Esophagus muscularis mucosa (tissue), 4 donors: ENCODE measurements at regions not wholly inside any gene's neighbourhood (a gene's known extent, or its start where the extent isn't known, plus 50 kb on each side); places are given as distances from the start of the nearest gene placed in this dataset.
A peak's percentile ranks its signal among the peaks of the same experiment; 100 is the strongest.

ENCODE experiments used
- DNase-seq: peaks from one replicate; pipeline ENCODE4 v3.0.0-alpha.2; 2017; ENCODE audit errors: extremely low spot score
- H3K27ac ChIP-seq, 4 donors: fragments of 200-600 bp; sonication (generic); replicated peaks in 1 of 4; 1 replicate in 3 of 4; 2 replicates in 1 of 4; pipeline ENCODE4 v1.5.1; 2016 to 2019; ENCODE audit warnings: mild to moderate bottlenecking in 1 of 4
- H3K27me3 ChIP-seq, 4 donors: fragments of 200-600 bp; sonication (generic); one replicate each; pipeline versions ENCODE4 v1.5.1 to v1.6.0; 2016 to 2019
- H3K36me3 ChIP-seq, 4 donors: fragments of 200-600 bp; sonication (generic); one replicate each; pipeline ENCODE4 v1.5.1; 2016 to 2019
- H3K4me1 ChIP-seq, 4 donors: fragments of 200-600 bp; sonication (generic); one replicate each; pipeline ENCODE4 v1.5.1; 2016 to 2019
- H3K4me3 ChIP-seq, 4 donors: fragments of 200-600 bp; sonication (generic); 1 replicate in 2 of 4; 2 replicates in 2 of 4; pipeline ENCODE4 v1.5.1; 2016 to 2019; ENCODE audit warnings: mild to moderate bottlenecking in 4 of 4, moderate library complexity in 1 of 4
- H3K9me3 ChIP-seq, 4 donors: fragments of 200-600 bp; sonication (generic); 1 replicate in 3 of 4; 2 replicates in 1 of 4; pipeline ENCODE4 v1.5.1; 2016 to 2019
- EP300 ChIP-seq: sonication (generic); formaldehyde crosslinking; IDR thresholded peaks from one replicate; pipeline ENCODE4 v1.6.1; 2017; ENCODE audit warnings: antibody characterized with exemption
- POLR2A ChIP-seq: fragments of 450-650 bp; IDR thresholded peaks from one replicate; pipeline ENCODE4 v1.6.1; 2017; ENCODE audit warnings: antibody characterized with exemption, moderate library complexity, mild to moderate bottlenecking, low read depth
- POLR2AphosphoS5 ChIP-seq, 2 donors: sonication (generic); formaldehyde crosslinking; IDR thresholded peaks; one replicate each; pipeline ENCODE4 v1.6.1; 2017; ENCODE audit warnings: antibody characterized with exemption in 2 of 2
- WGBS: methylation state at CpG from one replicate; pipeline ENCODE4 v1.1.5; 2018; 5-methylcytosine and 5-hydroxymethylcytosine counted together
- intact Hi-C: fragments of 100-400 bp; cut with DNase I; formaldehyde crosslinking; loops from one replicate; pipeline ENCODE4 v1.15.1; 2023
- TF ChIP-seq, protein P1 (sequence below), 3 experiments: fragments of 200-600 bp in 2 of 3; fragments of 450-650 bp in 1 of 3; sonication (generic) in 2 of 3; IDR thresholded peaks; one replicate each; pipeline ENCODE4 v1.5.1; 2017 to 2019; ENCODE audit warnings: antibody characterized with exemption in 3 of 3, mild to moderate bottlenecking in 2 of 3, moderate library complexity in 1 of 3

GRCh38 chr3:116767726-116768125 lies 58.1 kb downstream of the TUSC7 start:
- TF ChIP-seq POLR2A, result no peak
- TF ChIP-seq, protein P1, sequence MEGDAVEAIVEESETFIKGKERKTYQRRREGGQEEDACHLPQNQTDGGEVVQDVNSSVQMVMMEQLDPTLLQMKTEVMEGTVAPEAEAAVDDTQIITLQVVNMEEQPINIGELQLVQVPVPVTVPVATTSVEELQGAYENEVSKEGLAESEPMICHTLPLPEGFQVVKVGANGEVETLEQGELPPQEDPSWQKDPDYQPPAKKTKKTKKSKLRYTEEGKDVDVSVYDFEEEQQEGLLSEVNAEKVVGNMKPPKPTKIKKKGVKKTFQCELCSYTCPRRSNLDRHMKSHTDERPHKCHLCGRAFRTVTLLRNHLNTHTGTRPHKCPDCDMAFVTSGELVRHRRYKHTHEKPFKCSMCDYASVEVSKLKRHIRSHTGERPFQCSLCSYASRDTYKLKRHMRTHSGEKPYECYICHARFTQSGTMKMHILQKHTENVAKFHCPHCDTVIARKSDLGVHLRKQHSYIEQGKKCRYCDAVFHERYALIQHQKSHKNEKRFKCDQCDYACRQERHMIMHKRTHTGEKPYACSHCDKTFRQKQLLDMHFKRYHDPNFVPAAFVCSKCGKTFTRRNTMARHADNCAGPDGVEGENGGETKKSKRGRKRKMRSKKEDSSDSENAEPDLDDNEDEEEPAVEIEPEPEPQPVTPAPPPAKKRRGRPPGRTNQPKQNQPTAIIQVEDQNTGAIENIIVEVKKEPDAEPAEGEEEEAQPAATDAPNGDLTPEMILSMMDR (IDR thresholded peaks at IDR 0.05), result no peak
- no peak for TF ChIP-seq POLR2AphosphoS5 (IDR thresholded peaks at IDR 0.05)
- no peak for TF ChIP-seq EP300
- DNase-seq, result no peak
- H3K36me3 ChIP-seq, result no peaks in the 10 kb centered on the region
- H3K4me1 ChIP-seq, result no peaks in the 10 kb centered on the region
- no peaks in the 10 kb centered on the region for H3K9me3 ChIP-seq
- intact Hi-C loops, result no loop called here
- no peak overlapping the region for H3K4me3 ChIP-seq
- no peak overlapping the region for H3K27ac ChIP-seq
- H3K27me3 ChIP-seq, result no peaks in the 10 kb centered on the region
- WGBS, result 55% methylated on average over 1 of the region's 1 CpG

- Histone ChIP-seq H3K4me1 (no peaks in the 10 kb centered on the region), H3K9me3 (no peaks in the 10 kb centered on the region), H3K4me3 (no peak overlapping the region), H3K27me3 (no peaks in the 10 kb centered on the region), H3K36me3 (no peaks in the 10 kb centered on the region), H3K27ac (no peak overlapping the region)
- TF ChIP-seq POLR2AphosphoS5 (IDR thresholded peaks at IDR 0.05), result no peak
- TF ChIP-seq, protein P1 (IDR thresholded peaks at IDR 0.05), result peak; percentile 75 to 87 (median 79)
- 6% methylated on average over 7 of the region's 7 CpGs for WGBS
- DNase-seq, result no peak
- intact Hi-C loops, result loop anchor here (5.0 to 10.0 kb wide), 4 partner anchors 91 to 951 kb away; no protein-coding TSS in a partner anchor
Measured at GRCh38 chr3:116770815-116771450, 61.4 kb downstream of the TUSC7 start.

DNA sequence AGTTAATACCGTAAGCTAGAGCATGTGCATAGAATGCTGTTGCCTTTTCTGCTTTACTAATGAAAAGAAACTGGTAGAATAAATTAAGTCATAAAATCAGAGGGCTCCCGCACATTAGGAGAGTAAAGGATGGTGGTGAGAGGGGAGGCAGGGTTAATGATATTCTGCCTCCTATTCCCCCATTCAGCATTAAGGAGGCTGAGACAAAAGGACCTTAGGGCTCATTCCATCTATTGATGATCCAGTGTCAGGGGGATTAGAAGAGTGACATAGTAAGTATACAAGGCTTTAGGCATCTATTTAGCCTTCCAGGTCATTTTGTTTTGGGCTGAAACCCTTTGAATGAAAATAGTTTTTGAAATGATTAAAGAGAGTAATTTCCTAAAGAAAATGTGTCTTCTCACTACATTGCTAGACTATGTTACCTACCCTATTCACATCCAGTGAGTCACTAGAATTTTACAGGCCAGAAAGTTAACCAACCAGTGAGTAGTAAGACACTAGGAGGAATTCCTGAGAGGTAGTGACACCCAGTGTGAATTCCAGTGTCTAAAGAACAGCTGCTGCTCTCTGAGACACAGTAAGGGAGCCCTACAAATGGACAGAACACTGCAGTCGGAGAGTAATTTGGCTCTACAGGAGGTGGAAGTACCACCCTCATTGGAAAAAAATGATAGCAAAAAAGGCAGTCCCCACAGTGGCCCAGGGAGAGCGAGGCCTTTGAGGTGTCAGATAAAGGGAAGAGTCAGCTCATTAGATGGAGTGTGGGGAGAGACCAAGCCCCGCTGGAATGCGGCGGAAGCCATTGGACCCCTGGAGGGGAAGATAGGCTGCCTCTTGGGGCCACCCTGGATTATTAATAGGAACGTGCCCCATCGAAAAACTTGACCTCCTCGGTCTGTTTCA lies 67.6 kb downstream of the TUSC7 start:
- Histone ChIP-seq H3K4me3 (no peak overlapping the region), H3K27me3 (no peaks in the 10 kb centered on the region), H3K9me3 (no peaks in the 10 kb centered on the region), H3K27ac (no peak overlapping the region), H3K36me3 (no peaks in the 10 kb centered on the region), H3K4me1 (no peaks in the 10 kb centered on the region)
- DNase-seq, result no peak
- intact Hi-C loops, result loop anchor here (10.0 kb wide), 1 partner anchor 748 kb away; no protein-coding TSS in a partner anchor
- 82% methylated on average over 10 of the region's 10 CpGs for WGBS
- TF ChIP-seq, protein P1 (IDR thresholded peaks at IDR 0.05), result no peak
- TF ChIP-seq POLR2AphosphoS5 (IDR thresholded peaks at IDR 0.05) (no peak), EP300 (no peak), POLR2A (no peak)

GRCh38 chr3:116785226-116785625 lies 75.6 kb downstream of the TUSC7 start:
- H3K4me1 ChIP-seq, result no peaks in the 10 kb centered on the region
- no peaks in the 10 kb centered on the region for H3K9me3 ChIP-seq
- no peak for DNase-seq
- 91% methylated on average over 3 of the region's 3 CpGs for WGBS
- H3K4me3 ChIP-seq, result no peak overlapping the region
- no peaks in the 10 kb centered on the region for H3K36me3 ChIP-seq
- H3K27me3 ChIP-seq, result no peaks in the 10 kb centered on the region
- TF ChIP-seq EP300, result no peak
- TF ChIP-seq, protein P1 (IDR thresholded peaks at IDR 0.05), result no peak
- no peak for TF ChIP-seq POLR2AphosphoS5 (IDR thresholded peaks at IDR 0.05)
- no peak for TF ChIP-seq POLR2A
- no peak overlapping the region for H3K27ac ChIP-seq
- intact Hi-C loops, result no loop called here
